H1 (cell line): ENCODE measurements at regions not wholly inside any gene's neighbourhood (a gene's known extent, or its start where the extent isn't known, plus 50 kb on each side); places are given as distances from the start of the nearest gene placed in this dataset.

ENCODE experiments used
- CTCF ChIA-PET: fragments of 300-600 bp; sonication (Branson Sonifier 250); formaldehyde crosslinking; loops from one replicate; lab custom pipeline; 2021; ENCODE audit not compliant: partially characterized antibody; lab: Charles Lee
- POLR2A ChIA-PET: fragments of 300-600 bp; sonication (Branson Sonifier 250); formaldehyde crosslinking; loops from one replicate; lab custom pipeline; 2021; ENCODE audit warnings: inconsistent platforms; ENCODE audit not compliant: partially characterized antibody; lab: Charles Lee
- DNase-seq, 2 experiments: peaks; one replicate each; pipeline versions ENCODE4 v3.0.0 to v3.0.0-alpha.2; 2010 to 2022; ENCODE audit warnings: low spot score in 2 of 2, low read depth in 1 of 2, mixed read lengths in 1 of 2
- FAIRE-seq: peaks from 2 replicates; lab custom pipeline; 2011; peaks lifted over from hg19 to GRCh38; lab: Jason Lieb, UNC
- H2AFZ ChIP-seq: 2 replicates; pipeline ENCODE4 v1.8.1; 2012; ENCODE audit warnings: low read length, inconsistent platforms
- H2AK5ac ChIP-seq: 2 replicates; pipeline ENCODE4 v1.6.1; 2013; ENCODE audit warnings: low read depth, low read length
- H2BK120ac ChIP-seq: replicated peaks from 2 replicates; pipeline ENCODE3; 2013; ENCODE audit warnings: low read depth, low read length, inconsistent platforms
- H2BK12ac ChIP-seq: 2 replicates; pipeline ENCODE4 v1.6.1; 2013; ENCODE audit warnings: low read depth, low read length
- H2BK15ac ChIP-seq: 2 replicates; pipeline ENCODE4 v1.6.1; 2013; ENCODE audit warnings: low read length
- H2BK20ac ChIP-seq: 2 replicates; pipeline ENCODE4 v1.6.1; 2013; ENCODE audit warnings: low read length
- H2BK5ac ChIP-seq: 2 replicates; pipeline ENCODE4 v1.6.1; 2013; ENCODE audit warnings: low read depth, low read length
- H3K14ac ChIP-seq: 2 replicates; pipeline ENCODE4 v1.6.1; 2013; ENCODE audit warnings: inconsistent platforms; ENCODE audit not compliant: insufficient read length
- H3K18ac ChIP-seq: 2 replicates; pipeline ENCODE4 v1.6.1; 2013; ENCODE audit warnings: low read length; ENCODE audit errors: extremely low read depth
- H3K23ac ChIP-seq: 2 replicates; pipeline ENCODE4 v1.6.1; 2013; ENCODE audit warnings: inconsistent platforms; ENCODE audit not compliant: insufficient read length
- H3K23me2 ChIP-seq: 2 replicates; pipeline ENCODE4 v1.6.1; 2013; ENCODE audit warnings: low read depth, low read length
- H3K27ac ChIP-seq: 2 replicates; pipeline ENCODE4 v1.6.1; 2011; ENCODE audit warnings: low read depth, low read length, inconsistent platforms
- H3K27me3 ChIP-seq, 4 experiments: replicated peaks in 1 of 4; 1 replicate in 1 of 4; 2 replicates in 3 of 4; pipeline versions ENCODE4 v1.6.1 to v1.8.1; 2011 to 2013; ENCODE audit warnings: low read length in 3 of 4, mild to moderate bottlenecking in 3 of 4, inconsistent platforms in 2 of 4, mixed read lengths in 2 of 4, moderate library complexity in 1 of 4; ENCODE audit not compliant: control insufficient read depth in 3 of 4, insufficient read depth in 3 of 4; ENCODE audit errors: extremely low read depth in 1 of 4
- H3K36me3 ChIP-seq, 4 experiments: 2 replicates each; pipeline versions ENCODE4 v1.6.1 to v1.8.1; 2011 to 2013; ENCODE audit warnings: mild to moderate bottlenecking in 4 of 4, low read length in 3 of 4, moderate library complexity in 2 of 4, control low read depth in 1 of 4, inconsistent platforms in 1 of 4; ENCODE audit not compliant: insufficient read depth in 4 of 4, control insufficient read depth in 2 of 4
- H3K4ac ChIP-seq: replicated peaks from 2 replicates; pipeline ENCODE3; 2013; ENCODE audit warnings: low read length, low read depth, mixed read lengths, inconsistent platforms; ENCODE audit not compliant: insufficient read length
- H3K4me1 ChIP-seq, 4 experiments: replicated peaks in 1 of 4; 1 replicate in 1 of 4; 2 replicates in 3 of 4; pipeline versions ENCODE4 v1.6.1 to v1.8.1; 2011 to 2013; ENCODE audit warnings: low read length in 3 of 4, inconsistent platforms in 2 of 4, mixed read lengths in 1 of 4; ENCODE audit not compliant: insufficient read depth in 4 of 4, control insufficient read depth in 3 of 4
- H3K4me2 ChIP-seq, 2 experiments: 2 replicates each; pipeline versions ENCODE4 v1.6.1 to v1.8.1; 2011 to 2013; ENCODE audit warnings: low read depth in 2 of 2, low read length in 2 of 2, control low read depth in 1 of 2, inconsistent platforms in 1 of 2, mild to moderate bottlenecking in 1 of 2; ENCODE audit not compliant: insufficient read depth in 1 of 2
- H3K4me3 ChIP-seq, 4 experiments: fragments of 200-600, 300-600 bp in 1 of 4; sonication (generic), shearing (Covaris generic), sonication (Bioruptor Twin) in 1 of 4; 2 replicates each; pipeline versions ENCODE4 v1.5.1 to v1.8.1; 2011 to 2016; ENCODE audit warnings: low read length in 4 of 4, low read depth in 3 of 4, control low read depth in 2 of 4, inconsistent platforms in 2 of 4, mild to moderate bottlenecking in 2 of 4, mixed read lengths in 1 of 4, moderate library complexity in 1 of 4; ENCODE audit not compliant: insufficient read depth in 2 of 4; ENCODE audit errors: extremely low read depth in 1 of 4
- H3K56ac ChIP-seq: replicated peaks from 2 replicates; pipeline ENCODE3; 2013; ENCODE audit warnings: low read depth, mild to moderate bottlenecking, mixed read lengths, low read length, inconsistent platforms; ENCODE audit not compliant: insufficient read length
- H3K79me1 ChIP-seq: 2 replicates; pipeline ENCODE4 v1.6.1; 2013; ENCODE audit warnings: low read depth, low read length, control low read depth
- H3K79me2 ChIP-seq, 2 experiments: 2 replicates each; pipeline versions ENCODE4 v1.6.1 to v1.8.1; 2012 to 2013; ENCODE audit warnings: low read length in 2 of 2, mild to moderate bottlenecking in 2 of 2, inconsistent platforms in 1 of 2; ENCODE audit not compliant: insufficient read depth in 2 of 2, control insufficient read depth in 1 of 2
- H3K9ac ChIP-seq, 4 experiments: replicated peaks in 1 of 4; 1 replicate in 1 of 4; 2 replicates in 3 of 4; pipeline versions ENCODE4 v1.6.1 to v1.8.1; 2011 to 2013; ENCODE audit warnings: low read depth in 3 of 4, low read length in 3 of 4, control low read depth in 2 of 4, mild to moderate bottlenecking in 2 of 4, moderate library complexity in 2 of 4, inconsistent platforms in 1 of 4; ENCODE audit errors: extremely low read depth in 1 of 4
- H3K9me3 ChIP-seq, 2 experiments: 2 replicates each; pipeline versions ENCODE4 v1.6.1 to v1.8.1; 2012 to 2013; ENCODE audit warnings: mild to moderate bottlenecking in 2 of 2, moderate library complexity in 2 of 2, control low read depth in 1 of 2, inconsistent platforms in 1 of 2, low read depth in 1 of 2, low read length in 1 of 2, mixed read lengths in 1 of 2; ENCODE audit not compliant: insufficient read depth in 2 of 2
- H4K20me1 ChIP-seq, 2 experiments: replicated peaks in 1 of 2; 2 replicates each; pipeline versions ENCODE3 to v1.8.1; 2011 to 2013; ENCODE audit warnings: inconsistent platforms in 2 of 2, low read length in 2 of 2, mild to moderate bottlenecking in 1 of 2; ENCODE audit not compliant: insufficient read depth in 2 of 2, control insufficient read depth in 1 of 2
- H4K5ac ChIP-seq: 2 replicates; pipeline ENCODE4 v1.6.1; 2013; ENCODE audit warnings: low read length, low read depth, mixed read lengths, inconsistent platforms; ENCODE audit not compliant: insufficient read length
- H4K8ac ChIP-seq: 2 replicates; pipeline ENCODE4 v1.8.0; 2013; ENCODE audit warnings: mild to moderate bottlenecking, moderate library complexity, low read length, inconsistent platforms; ENCODE audit not compliant: insufficient read depth; ENCODE audit errors: extremely low read depth
- H4K91ac ChIP-seq: replicated peaks from 2 replicates; pipeline ENCODE3; 2013; ENCODE audit warnings: low read length, mixed read lengths, inconsistent platforms; ENCODE audit not compliant: insufficient read length
- BRCA1 ChIP-seq: IDR thresholded peaks from 2 replicates; pipeline ENCODE4 v1.6.1; 2012; ENCODE audit warnings: low read depth, low read length, improper control_type of control experiment
- CHD2 ChIP-seq: IDR thresholded peaks from 2 replicates; pipeline ENCODE4 v1.6.1; 2012; ENCODE audit warnings: low read length, improper control_type of control experiment
- CREB1 ChIP-seq: IDR thresholded peaks from 2 replicates; pipeline ENCODE4 v1.6.1; 2012; ENCODE audit warnings: inconsistent platforms
- CTBP2 ChIP-seq: IDR thresholded peaks from 2 replicates; pipeline ENCODE4 v1.7.0; 2011; ENCODE audit warnings: borderline replicate concordance, mild to moderate bottlenecking, moderate library complexity, mixed read lengths, low read length; ENCODE audit not compliant: insufficient read depth, insufficient read length
- FOSL1 ChIP-seq: IDR thresholded peaks from 2 replicates; pipeline ENCODE4 v1.6.1; 2011; ENCODE audit warnings: mild to moderate bottlenecking, low read depth, low read length, moderate library complexity; ENCODE audit not compliant: insufficient read depth
- GTF2F1 ChIP-seq: IDR thresholded peaks from 2 replicates; pipeline ENCODE4 v1.6.1; 2012; ENCODE audit warnings: low read depth, low read length, improper control_type of control experiment, borderline replicate concordance
- KDM1A ChIP-seq: fragments of 200-600, 300-600 bp; sonication (generic); IDR thresholded peaks from 2 replicates; pipeline ENCODE4 v1.7.1; 2016; ENCODE audit warnings: mild to moderate bottlenecking, low read length, borderline replicate concordance
- POLR2A ChIP-seq, 2 experiments: IDR thresholded peaks; 1 replicate in 1 of 2; 2 replicates in 1 of 2; pipeline ENCODE4 v1.6.1; 2011; ENCODE audit warnings: low read depth in 2 of 2, low read length in 2 of 2, mild to moderate bottlenecking in 2 of 2; ENCODE audit errors: control extremely low read depth in 1 of 2
- RAD21 ChIP-seq, 2 experiments: IDR thresholded peaks in 1 of 2; conservative IDR thresholded peaks in 1 of 2; 2 replicates each; pipeline ENCODE4 v1.6.1; 2011; ENCODE audit warnings: low read depth in 2 of 2, low read length in 2 of 2, improper control_type of control experiment in 1 of 2, inconsistent platforms in 1 of 2, mild to moderate bottlenecking in 1 of 2, moderate library complexity in 1 of 2
- TBP ChIP-seq: IDR thresholded peaks from 2 replicates; pipeline ENCODE4 v1.6.1; 2011; ENCODE audit warnings: low read depth, low read length, improper control_type of control experiment
- WGBS, 2 experiments: shearing (Covaris generic) in 1 of 2; methylation state at CpG; one replicate each; pipeline versions ENCODE4 v1.1.6 to v1.1.7; 2013 to 2015; ENCODE audit warnings: low lambda C conversion rate in 2 of 2, mixed read lengths in 2 of 2, inconsistent platforms in 1 of 2, low coverage in 1 of 2, missing lambda C conversion rate in 1 of 2; ENCODE audit not compliant: insufficient replicate concordance in 2 of 2, insufficient coverage in 1 of 2, insufficient read length in 1 of 2; ENCODE audit errors: extremely low coverage in 1 of 2, missing lambda C conversion rate in 1 of 2; 5-methylcytosine and 5-hydroxymethylcytosine counted together
- TF ChIP-seq, protein P1 (sequence below): IDR thresholded peaks from 2 replicates; pipeline ENCODE4 v1.6.1; 2012; ENCODE audit warnings: inconsistent platforms

DNA sequence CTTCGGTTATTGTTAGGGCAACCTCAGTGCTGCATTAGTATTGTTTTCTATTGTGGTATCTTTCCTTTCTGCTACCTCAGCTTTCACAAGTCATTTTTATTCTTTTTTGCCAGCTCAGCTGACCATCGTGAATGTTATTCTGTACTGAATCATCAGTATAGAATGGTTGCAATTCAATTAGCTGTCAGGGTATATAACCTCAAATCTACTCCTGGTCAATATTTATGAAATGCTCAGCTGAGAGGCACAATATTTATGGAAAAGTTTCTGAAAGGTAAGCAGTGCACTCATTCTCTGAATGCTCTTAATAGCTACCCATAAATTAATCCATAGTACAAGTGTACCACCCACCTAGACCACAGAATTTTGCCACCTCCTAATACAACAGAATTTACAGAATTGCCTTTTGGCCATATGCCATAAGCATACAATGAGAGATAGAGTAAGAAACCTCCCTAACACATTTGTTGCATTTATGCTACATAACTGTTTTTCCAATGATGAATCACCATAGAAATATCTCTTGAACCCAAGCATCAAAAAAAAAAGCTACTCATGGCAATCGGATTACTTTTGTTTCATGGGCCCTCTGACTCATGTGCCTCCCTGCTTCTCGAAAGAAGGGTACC is 732.6 kb upstream of the CHRM3 start:
- no peak overlapping the region for H3K4me2 ChIP-seq
- POLR2A ChIA-PET = no interaction called here
- H3K9ac ChIP-seq = no peak overlapping the region
- no peaks in the 10 kb centered on the region; a peak in 1 of 7 replicates for H3K4me1 ChIP-seq
- H3K27ac ChIP-seq = no peak overlapping the region
- H2AFZ ChIP-seq = no peak overlapping the region
- no peak overlapping the region for H3K56ac ChIP-seq
- no peak overlapping the region for H2BK120ac ChIP-seq
- no peak for TF ChIP-seq RAD21 (IDR thresholded peaks at IDR 0.05 in 1 of 2, conservative IDR thresholded peaks at IDR 0.05 in 1 of 2; ENCODE audit: low read depth in 2 of 2, low read length in 2 of 2)
- TF ChIP-seq POLR2A (IDR thresholded peaks at IDR 0.05; ENCODE audit: control extremely low read depth in 1 of 2, low read depth in 2 of 2, low read length in 2 of 2) = no peak
- no peak for TF ChIP-seq BRCA1
- TF ChIP-seq TBP = no peak
- no peak for TF ChIP-seq CTBP2
- no peak for TF ChIP-seq CHD2
- no peak for TF ChIP-seq GTF2F1
- no peak for TF ChIP-seq KDM1A
- TF ChIP-seq, protein P1, sequence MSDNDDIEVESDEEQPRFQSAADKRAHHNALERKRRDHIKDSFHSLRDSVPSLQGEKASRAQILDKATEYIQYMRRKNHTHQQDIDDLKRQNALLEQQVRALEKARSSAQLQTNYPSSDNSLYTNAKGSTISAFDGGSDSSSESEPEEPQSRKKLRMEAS = no peak
- no peak for TF ChIP-seq FOSL1
- no peak for TF ChIP-seq CREB1
- no peak overlapping the region for H3K18ac ChIP-seq
- CTCF ChIA-PET = interaction anchor here (0.7 kb wide), 1 partner anchor 10 kb away, joined by 3 read pairs; no protein-coding TSS in a partner anchor
- H3K27me3 ChIP-seq = no peaks in the 10 kb centered on the region
- no peak overlapping the region for H4K8ac ChIP-seq
- H2AK5ac ChIP-seq = no peak overlapping the region
- no peak overlapping the region for H3K4me3 ChIP-seq
- H3K79me1 ChIP-seq = no peaks in the 10 kb centered on the region
- DNase-seq (no peak), FAIRE-seq (no peak)
- H3K4ac ChIP-seq = no peak overlapping the region
- no peaks in the 10 kb centered on the region for H3K36me3 ChIP-seq
- no peaks in the 10 kb centered on the region for H3K9me3 ChIP-seq
- H3K14ac ChIP-seq = no peak overlapping the region
- H2BK12ac ChIP-seq = no peak overlapping the region
- 89% methylated on average over 4 of the region's 4 CpGs; no CpG with 5 or more reads in 1 of the 2 experiments for WGBS, 2 experiments
- H4K91ac ChIP-seq = no peak overlapping the region
- H4K5ac ChIP-seq = no peak overlapping the region
- H3K23ac ChIP-seq = no peak overlapping the region
- no peaks in the 10 kb centered on the region for H3K79me2 ChIP-seq
- no peak overlapping the region for H2BK15ac ChIP-seq
- H2BK5ac ChIP-seq = no peak overlapping the region
- H2BK20ac ChIP-seq = no peak overlapping the region
- no peaks in the 10 kb centered on the region for H3K23me2 ChIP-seq
- H4K20me1 ChIP-seq = no peaks in the 10 kb centered on the region
